IMR-90 (cell line): ENCODE measurements at regions not wholly inside any gene's neighbourhood (a gene's known extent, or its start where the extent isn't known, plus 50 kb on each side); places are given as distances from the start of the nearest gene placed in this dataset.

Source experiments
- ATAC-seq: fragments of 200-7000 bp; cut with Tn5 transposase; 2 replicates; pipeline ENCODE4 v1.9.1; 2020; ENCODE audit warnings: low read depth, mild to moderate bottlenecking, moderate library complexity
- BruUV-seq: library from RNA; stranded (reverse); fragments of 400-500 nt; replicated peaks from 2 replicates; lab custom pipeline; 2021; lab: Mats Ljungman, UMichigan
- CTCF ChIA-PET: fragments of 300-600 bp; formaldehyde crosslinking; extraction: SDS; loops from one replicate; lab custom pipeline; 2021; ENCODE audit warnings: antibody characterized with exemption; lab: Yijun Ruan, JAX
- POLR2A ChIA-PET: fragments of 300-600 bp; sonication (Branson Sonifier 250); formaldehyde crosslinking; loops from one replicate; lab custom pipeline; 2022; ENCODE audit warnings: antibody characterized with exemption; ENCODE audit not compliant: unreplicated experiment; lab: Charles Lee
- DNase-seq: peaks from one replicate; pipeline ENCODE4 v3.0.0; 2013
- H2AFZ ChIP-seq: replicated peaks from 2 replicates; pipeline ENCODE3; 2013; ENCODE audit warnings: low read length, mild to moderate bottlenecking; ENCODE audit not compliant: poor library complexity
- H2AK5ac ChIP-seq: 2 replicates; pipeline ENCODE4 v1.6.1; 2013; ENCODE audit warnings: low read depth, low read length, inconsistent platforms
- H2AK9ac ChIP-seq: replicated peaks from 2 replicates; pipeline ENCODE3; 2013; ENCODE audit warnings: mild to moderate bottlenecking, low read depth, low read length, moderate library complexity; ENCODE audit not compliant: poor library complexity
- H2BK120ac ChIP-seq: 2 replicates; pipeline ENCODE4 v1.6.1; 2013; ENCODE audit warnings: low read depth, low read length, inconsistent platforms
- H2BK15ac ChIP-seq: 3 replicates; pipeline ENCODE4 v1.6.1; 2013; ENCODE audit warnings: low read depth, low read length, inconsistent platforms
- H2BK20ac ChIP-seq: 2 replicates; pipeline ENCODE4 v1.6.1; 2013; ENCODE audit warnings: low read depth, mild to moderate bottlenecking, inconsistent platforms, low read length, moderate library complexity
- H2BK5ac ChIP-seq: 2 replicates; pipeline ENCODE4 v1.6.1; 2013; ENCODE audit warnings: mild to moderate bottlenecking, low read depth, low read length, inconsistent platforms; ENCODE audit not compliant: poor library complexity, severe bottlenecking
- H3K14ac ChIP-seq: replicated peaks from 2 replicates; pipeline ENCODE4 v1.6.1; 2013; ENCODE audit warnings: low read depth, low read length, inconsistent platforms
- H3K18ac ChIP-seq: 2 replicates; pipeline ENCODE4 v1.6.1; 2013; ENCODE audit warnings: low read depth, low read length, control low read depth
- H3K23ac ChIP-seq: 2 replicates; pipeline ENCODE4 v1.6.1; 2013; ENCODE audit warnings: low read depth, low read length, inconsistent platforms
- H3K27ac ChIP-seq: 2 replicates; pipeline ENCODE4 v1.5.1; 2013; ENCODE audit warnings: mild to moderate bottlenecking, control low read depth, low read length; ENCODE audit not compliant: insufficient read depth
- H3K27me3 ChIP-seq: 2 replicates; pipeline ENCODE4 v1.6.1; 2013; ENCODE audit warnings: low read length; ENCODE audit not compliant: control insufficient read depth, insufficient read depth
- H3K36me3 ChIP-seq: 2 replicates; pipeline ENCODE4 v1.6.1; 2013; ENCODE audit warnings: low read length, mixed read lengths; ENCODE audit not compliant: control insufficient read depth, insufficient read depth
- H3K4ac ChIP-seq: 2 replicates; pipeline ENCODE4 v1.6.1; 2013; ENCODE audit warnings: low read depth, low read length, inconsistent platforms
- H3K4me1 ChIP-seq: 2 replicates; pipeline ENCODE4 v1.6.1; 2013; ENCODE audit warnings: low read length, mixed read lengths; ENCODE audit not compliant: control insufficient read depth, insufficient read depth
- H3K4me2 ChIP-seq: 2 replicates; pipeline ENCODE4 v1.6.1; 2013; ENCODE audit warnings: low read depth, mild to moderate bottlenecking, control low read depth, low read length, moderate library complexity
- H3K4me3 ChIP-seq: 2 replicates; pipeline ENCODE4 v1.5.1; 2013; ENCODE audit warnings: low read depth, mild to moderate bottlenecking, control low read depth, low read length, moderate library complexity; ENCODE audit not compliant: insufficient read depth
- H3K56ac ChIP-seq: 2 replicates; pipeline ENCODE4 v1.6.1; 2013; ENCODE audit warnings: low read length, inconsistent platforms; ENCODE audit not compliant: insufficient read depth; ENCODE audit errors: extremely low read depth
- H3K79me1 ChIP-seq, 2 experiments: 2 replicates each; pipeline ENCODE4 v1.6.1; 2013; ENCODE audit warnings: low read length in 2 of 2, inconsistent platforms in 1 of 2, low read depth in 1 of 2
- H3K9ac ChIP-seq: 2 replicates; pipeline ENCODE4 v1.6.1; 2013; ENCODE audit warnings: low read depth, low read length, control low read depth
- H3K9me1 ChIP-seq: 2 replicates; pipeline ENCODE4 v1.6.1; 2013; ENCODE audit warnings: low read length, inconsistent platforms; ENCODE audit not compliant: insufficient read depth
- H3K9me3 ChIP-seq: 2 replicates; pipeline ENCODE4 v1.6.1; 2013; ENCODE audit warnings: low read length; ENCODE audit not compliant: control insufficient read depth, insufficient read depth
- H4K20me1 ChIP-seq: 2 replicates; pipeline ENCODE4 v1.6.1; 2013; ENCODE audit warnings: low read length, inconsistent platforms; ENCODE audit not compliant: insufficient read depth
- H4K5ac ChIP-seq: 2 replicates; pipeline ENCODE4 v1.6.1; 2013; ENCODE audit warnings: mild to moderate bottlenecking, low read depth, low read length, control low read depth
- H4K8ac ChIP-seq, 2 experiments: 2 replicates each; pipeline ENCODE4 v1.6.1; 2013; ENCODE audit warnings: low read depth in 2 of 2, low read length in 2 of 2, control low read depth in 1 of 2, inconsistent platforms in 1 of 2
- H4K91ac ChIP-seq: 2 replicates; pipeline ENCODE4 v1.6.1; 2013; ENCODE audit warnings: low read depth, low read length, inconsistent platforms; ENCODE audit not compliant: insufficient read depth
- BHLHE40 ChIP-seq: fragments of 150-350 bp; IDR thresholded peaks from 2 replicates; pipeline ENCODE4 v1.6.1; 2016; ENCODE audit warnings: mild to moderate bottlenecking, low read depth, low read length
- CEBPB ChIP-seq: IDR thresholded peaks from 2 replicates; pipeline ENCODE4 v1.6.1; 2012; ENCODE audit warnings: low read depth, low read length, improper control_type of control experiment
- CHD1 ChIP-seq: IDR thresholded peaks from 2 replicates; pipeline ENCODE4 v1.6.1; 2012; ENCODE audit warnings: low read depth, low read length, improper control_type of control experiment
- FOS ChIP-seq: fragments of 150-350 bp; IDR thresholded peaks from 2 replicates; pipeline ENCODE4 v1.6.1; 2016; ENCODE audit warnings: low read depth, low read length
- MAFK ChIP-seq: IDR thresholded peaks from 2 replicates; pipeline ENCODE4 v1.6.1; 2012; ENCODE audit warnings: low read depth, low read length, improper control_type of control experiment
- MAZ ChIP-seq: IDR thresholded peaks from 2 replicates; pipeline ENCODE4 v1.6.1; 2012; ENCODE audit warnings: low read depth, mild to moderate bottlenecking, low read length, improper control_type of control experiment, moderate library complexity, borderline replicate concordance
- MXI1 ChIP-seq: IDR thresholded peaks from 2 replicates; pipeline ENCODE4 v1.6.1; 2012; ENCODE audit warnings: low read depth, mild to moderate bottlenecking, low read length, moderate library complexity, borderline replicate concordance
- NFE2L2 ChIP-seq: fragments of 150-350 bp; IDR thresholded peaks from 2 replicates; pipeline ENCODE4 v1.6.1; 2016; ENCODE audit warnings: low read depth, mild to moderate bottlenecking, low read length
- RAD21 ChIP-seq: IDR thresholded peaks from 2 replicates; pipeline ENCODE4 v1.6.1; 2012; ENCODE audit warnings: low read length, improper control_type of control experiment
- RCOR1 ChIP-seq: IDR thresholded peaks from 2 replicates; pipeline ENCODE4 v1.6.1; 2012; ENCODE audit warnings: mild to moderate bottlenecking, low read length, improper control_type of control experiment; ENCODE audit not compliant: insufficient replicate concordance
- RFX5 ChIP-seq: IDR thresholded peaks from 2 replicates; pipeline ENCODE4 v1.8.0; 2012; ENCODE audit warnings: low read depth, mild to moderate bottlenecking, low read length, moderate library complexity
- WGBS, 2 experiments: methylation state at CpG; one replicate each; pipeline versions ENCODE4 v1.1.5 to v1.1.7; 2013; ENCODE audit warnings: missing lambda C conversion rate in 2 of 2; ENCODE audit not compliant: insufficient read length in 1 of 2; ENCODE audit errors: extremely low coverage in 2 of 2; 5-methylcytosine and 5-hydroxymethylcytosine counted together
- dilution Hi-C: fragments of 300-500 bp; cut with HindIII; formaldehyde crosslinking; loops from one replicate; pipeline ENCODE4 v1.14.3; 2018; ENCODE audit warnings: low sequenced_read_pairs; ENCODE audit not compliant: unreplicated experiment
- in situ Hi-C: fragments of 300-500 bp; cut with MboI; formaldehyde crosslinking; loops from 3 replicates; pipeline ENCODE4 v1.14.3; 2019; ENCODE audit warnings: low sequenced_read_pairs, inconsistent platforms, mixed read lengths
- intact Hi-C: fragments of 100-400 bp; cut with micrococcal nuclease; formaldehyde crosslinking; loops from 2 replicates; pipeline ENCODE4 v1.10.0; 2022
- TF ChIP-seq, protein P1 (sequence below): conservative IDR thresholded peaks from 2 replicates; pipeline ENCODE4 v1.5.1; 2012; ENCODE audit warnings: mild to moderate bottlenecking, low read depth, low read length, improper control_type of control experiment
- TF ChIP-seq, protein P2 (sequence below): fragments of 150-350 bp; IDR thresholded peaks from 2 replicates; pipeline ENCODE4 v1.6.1; 2016; ENCODE audit warnings: low read depth, mild to moderate bottlenecking, low read length, moderate library complexity, borderline replicate concordance

DNA sequence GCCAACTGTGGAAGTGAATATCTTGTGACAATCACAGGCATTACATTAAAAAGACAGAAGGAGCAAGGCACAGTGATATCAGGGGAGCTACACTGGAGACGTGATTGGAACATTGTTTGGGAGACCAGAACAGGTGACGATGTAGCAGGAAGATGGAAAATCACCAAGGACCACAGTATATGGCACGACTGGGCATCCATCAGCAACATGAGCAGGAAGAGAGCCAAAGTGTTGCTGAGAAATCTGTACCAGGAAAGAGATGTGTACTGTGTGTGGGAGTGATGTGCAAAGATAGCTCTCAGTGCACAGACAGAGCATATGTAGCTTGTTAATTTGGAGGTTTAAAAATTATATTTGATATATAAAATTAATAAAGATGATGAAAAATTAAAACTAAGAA, 790.6 kb upstream of the ADGRL2 start:
- H4K5ac ChIP-seq: no peak overlapping the region
- no peak overlapping the region for H2AK5ac ChIP-seq
- H3K36me3 ChIP-seq: no peaks in the 10 kb centered on the region
- no peak overlapping the region for H2AK9ac ChIP-seq
- intact Hi-C loops (no loop called here), in situ Hi-C loops (no loop called here), dilution Hi-C loops (no loop called here)
- H3K4me2 ChIP-seq: no peak overlapping the region
- no peak overlapping the region for H3K4ac ChIP-seq
- H3K27ac ChIP-seq: no peak overlapping the region
- no TSS peak for BruUV-seq
- no peaks in the 10 kb centered on the region for H3K79me1 ChIP-seq
- no peak overlapping the region for H3K56ac ChIP-seq
- TF ChIP-seq CEBPB (no peak), RFX5 (no peak), RAD21 (no peak), MAFK (no peak), RCOR1 (no peak), NFE2L2 (no peak), BHLHE40 (no peak), FOS (no peak), CHD1 (no peak), MXI1 (no peak), MAZ (no peak)
- TF ChIP-seq, protein P1, sequence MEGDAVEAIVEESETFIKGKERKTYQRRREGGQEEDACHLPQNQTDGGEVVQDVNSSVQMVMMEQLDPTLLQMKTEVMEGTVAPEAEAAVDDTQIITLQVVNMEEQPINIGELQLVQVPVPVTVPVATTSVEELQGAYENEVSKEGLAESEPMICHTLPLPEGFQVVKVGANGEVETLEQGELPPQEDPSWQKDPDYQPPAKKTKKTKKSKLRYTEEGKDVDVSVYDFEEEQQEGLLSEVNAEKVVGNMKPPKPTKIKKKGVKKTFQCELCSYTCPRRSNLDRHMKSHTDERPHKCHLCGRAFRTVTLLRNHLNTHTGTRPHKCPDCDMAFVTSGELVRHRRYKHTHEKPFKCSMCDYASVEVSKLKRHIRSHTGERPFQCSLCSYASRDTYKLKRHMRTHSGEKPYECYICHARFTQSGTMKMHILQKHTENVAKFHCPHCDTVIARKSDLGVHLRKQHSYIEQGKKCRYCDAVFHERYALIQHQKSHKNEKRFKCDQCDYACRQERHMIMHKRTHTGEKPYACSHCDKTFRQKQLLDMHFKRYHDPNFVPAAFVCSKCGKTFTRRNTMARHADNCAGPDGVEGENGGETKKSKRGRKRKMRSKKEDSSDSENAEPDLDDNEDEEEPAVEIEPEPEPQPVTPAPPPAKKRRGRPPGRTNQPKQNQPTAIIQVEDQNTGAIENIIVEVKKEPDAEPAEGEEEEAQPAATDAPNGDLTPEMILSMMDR: no peak
- TF ChIP-seq, protein P2, sequence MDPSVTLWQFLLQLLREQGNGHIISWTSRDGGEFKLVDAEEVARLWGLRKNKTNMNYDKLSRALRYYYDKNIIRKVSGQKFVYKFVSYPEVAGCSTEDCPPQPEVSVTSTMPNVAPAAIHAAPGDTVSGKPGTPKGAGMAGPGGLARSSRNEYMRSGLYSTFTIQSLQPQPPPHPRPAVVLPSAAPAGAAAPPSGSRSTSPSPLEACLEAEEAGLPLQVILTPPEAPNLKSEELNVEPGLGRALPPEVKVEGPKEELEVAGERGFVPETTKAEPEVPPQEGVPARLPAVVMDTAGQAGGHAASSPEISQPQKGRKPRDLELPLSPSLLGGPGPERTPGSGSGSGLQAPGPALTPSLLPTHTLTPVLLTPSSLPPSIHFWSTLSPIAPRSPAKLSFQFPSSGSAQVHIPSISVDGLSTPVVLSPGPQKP: no peak
- no peak overlapping the region for H2BK120ac ChIP-seq
- WGBS, 2 experiments: 72% methylated on average over 3 of the region's 3 CpGs; no CpG with 5 or more reads in 1 of the 2 experiments
- H3K23ac ChIP-seq: no peak overlapping the region
- H3K4me1 ChIP-seq: no peaks in the 10 kb centered on the region
- H4K8ac ChIP-seq: no peak overlapping the region
- ATAC-seq (no peak), DNase-seq (no peak)
- no peak overlapping the region for H3K14ac ChIP-seq
- no peak overlapping the region for H2BK20ac ChIP-seq
- ChIA-PET POLR2A (no interaction called here), CTCF (no interaction called here)
- no peak overlapping the region for H3K9ac ChIP-seq
- H3K4me3 ChIP-seq: no peak overlapping the region
- no peak overlapping the region for H2BK15ac ChIP-seq
- H4K20me1 ChIP-seq: no peaks in the 10 kb centered on the region
- no peaks in the 10 kb centered on the region for H3K9me1 ChIP-seq
- no peaks in the 10 kb centered on the region for H3K27me3 ChIP-seq
- H4K91ac ChIP-seq: no peak overlapping the region
- H3K18ac ChIP-seq: no peak overlapping the region
- H3K9me3 ChIP-seq: no peaks in the 10 kb centered on the region
- no peak overlapping the region for H2BK5ac ChIP-seq
- no peak overlapping the region for H2AFZ ChIP-seq
